WTC11 (cell line): ENCODE measurements at regions not wholly inside any gene's neighbourhood (a gene's known extent, or its start where the extent isn't known, plus 50 kb on each side); places are given as distances from the start of the nearest gene placed in this dataset.

ENCODE experiments used
- CREB1 ChIP-seq: sonication (generic); formaldehyde crosslinking; IDR thresholded peaks from 2 replicates; pipeline ENCODE4 v1.8.0; 2023; ENCODE audit warnings: mild to moderate bottlenecking, missing genetic modification reagents
- CTCF ChIP-seq: fragments of 200-600 bp; IDR thresholded peaks from 2 replicates; pipeline ENCODE4 v1.8.0; 2022; ENCODE audit warnings: antibody characterized with exemption
- E2F1 ChIP-seq: sonication (generic); formaldehyde crosslinking; IDR thresholded peaks from 2 replicates; pipeline ENCODE4 v1.8.0; 2022; ENCODE audit warnings: mild to moderate bottlenecking, missing genetic modification reagents
- E2F4 ChIP-seq: sonication (generic); formaldehyde crosslinking; IDR thresholded peaks from 2 replicates; pipeline ENCODE4 v1.8.1; 2022; ENCODE audit warnings: low read depth, mild to moderate bottlenecking, moderate library complexity, missing genetic modification reagents, borderline replicate concordance
- KAT7 ChIP-seq: sonication (generic); formaldehyde crosslinking; IDR thresholded peaks from 2 replicates; pipeline ENCODE4 v1.8.1; 2023; ENCODE audit warnings: missing genetic modification reagents, mild to moderate bottlenecking, borderline replicate concordance
- NFYB ChIP-seq: sonication (generic); formaldehyde crosslinking; conservative IDR thresholded peaks from 2 replicates; pipeline ENCODE4 v1.8.0; 2022; ENCODE audit warnings: low read depth, missing genetic modification reagents
- NR2C2 ChIP-seq: sonication (generic); formaldehyde crosslinking; IDR thresholded peaks from 2 replicates; pipeline ENCODE4 v1.8.0; 2022; ENCODE audit warnings: mild to moderate bottlenecking, missing genetic modification reagents
- NR3C1 ChIP-seq: sonication (generic); formaldehyde crosslinking; conservative IDR thresholded peaks from 2 replicates; pipeline ENCODE4 v1.8.1; 2023; ENCODE audit warnings: low read depth, mild to moderate bottlenecking, missing genetic modification reagents
- PRDM15 ChIP-seq: sonication (generic); formaldehyde crosslinking; IDR thresholded peaks from 2 replicates; pipeline ENCODE4 v1.8.0; 2022; ENCODE audit warnings: missing genetic modification reagents
- SP1 ChIP-seq: sonication (generic); formaldehyde crosslinking; conservative IDR thresholded peaks from 2 replicates; pipeline ENCODE4 v1.8.1; 2022; ENCODE audit warnings: missing genetic modification reagents
- TEAD1 ChIP-seq: sonication (generic); formaldehyde crosslinking; IDR thresholded peaks from 2 replicates; pipeline ENCODE4 v1.8.0; 2022; ENCODE audit warnings: mild to moderate bottlenecking, missing genetic modification reagents
- ZNF232 ChIP-seq: sonication (generic); formaldehyde crosslinking; IDR thresholded peaks from 2 replicates; pipeline ENCODE4 v1.8.0; 2022; ENCODE audit warnings: mild to moderate bottlenecking, missing genetic modification reagents
- ZNF317 ChIP-seq: sonication (generic); formaldehyde crosslinking; IDR thresholded peaks from 2 replicates; pipeline ENCODE4 v1.8.1; 2023; ENCODE audit warnings: low read depth, mild to moderate bottlenecking, moderate library complexity, missing genetic modification reagents, borderline replicate concordance

GRCh38 chr14:96713426-96713825 is 83.8 kb upstream of the VRK1 start:
- TF ChIP-seq CTCF, result no peak
- no peak for TF ChIP-seq ZNF317 (CRISPR knock-in tag)
- TF ChIP-seq SP1 (CRISPR knock-in tag), result no peak
- no peak for TF ChIP-seq PRDM15 (CRISPR knock-in tag)
- no peak for TF ChIP-seq E2F4 (CRISPR knock-in tag)
- no peak for TF ChIP-seq NFYB (CRISPR knock-in tag)
- no peak for TF ChIP-seq NR2C2
- no peak for TF ChIP-seq TEAD1 (CRISPR knock-in tag)
- no peak for TF ChIP-seq ZNF232 (CRISPR knock-in tag)
- no peak for TF ChIP-seq E2F1 (CRISPR knock-in tag)
- TF ChIP-seq KAT7 (CRISPR knock-in tag), result no peak
- no peak for TF ChIP-seq CREB1 (CRISPR knock-in tag)
- TF ChIP-seq NR3C1 (CRISPR knock-in tag), result no peak
